ENCODE measurements at regions not wholly inside any gene's neighbourhood (a gene's known extent, or its start where the extent isn't known, plus 50 kb on each side); places are given as distances from the start of the nearest gene placed in this dataset.
"Not testable (repeated sequence)": the region's sequence is repeated elsewhere in the genome, so short reads cannot be mapped to it uniquely, and the experiment has no call there.

DNA sequence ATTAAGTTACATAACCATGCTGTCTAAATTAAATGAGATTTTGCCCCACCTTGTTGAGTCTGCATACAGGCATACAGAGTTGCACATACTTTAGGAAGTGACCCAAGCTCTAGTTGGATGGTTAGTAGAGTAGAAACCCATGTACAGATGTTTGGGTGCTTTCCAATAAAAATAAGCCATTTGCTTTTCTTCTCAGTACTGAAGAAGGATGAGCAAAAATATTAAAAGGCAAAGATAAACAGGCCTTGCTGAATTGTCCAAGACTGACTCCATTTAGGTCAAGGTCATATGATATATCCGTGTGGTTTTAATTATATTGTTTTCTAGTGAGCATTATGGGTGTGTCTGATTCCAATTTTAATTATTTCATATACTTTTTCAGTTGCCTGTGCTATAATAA lies 589.4 kb downstream of the RFPL4B start:
- H3K36me3 ChIP-seq = no peaks in the 10 kb centered on the region
- no peaks in the 10 kb centered on the region for H3K9me3 ChIP-seq
- 0 out of 2 replicates have a peak, but pooled peaks cover 2% of the 10 kb centered on the region for H3K27me3 ChIP-seq
- peaks cover 4% of the 10 kb centered on the region; the same call in 1 of the 2 replicates for H3K4me1 ChIP-seq
- H3K4me3 ChIP-seq (ENCODE audit: low read depth, low read length) = no peak overlapping the region
- DNase-seq = no peak
- TF ChIP-seq, protein P1, sequence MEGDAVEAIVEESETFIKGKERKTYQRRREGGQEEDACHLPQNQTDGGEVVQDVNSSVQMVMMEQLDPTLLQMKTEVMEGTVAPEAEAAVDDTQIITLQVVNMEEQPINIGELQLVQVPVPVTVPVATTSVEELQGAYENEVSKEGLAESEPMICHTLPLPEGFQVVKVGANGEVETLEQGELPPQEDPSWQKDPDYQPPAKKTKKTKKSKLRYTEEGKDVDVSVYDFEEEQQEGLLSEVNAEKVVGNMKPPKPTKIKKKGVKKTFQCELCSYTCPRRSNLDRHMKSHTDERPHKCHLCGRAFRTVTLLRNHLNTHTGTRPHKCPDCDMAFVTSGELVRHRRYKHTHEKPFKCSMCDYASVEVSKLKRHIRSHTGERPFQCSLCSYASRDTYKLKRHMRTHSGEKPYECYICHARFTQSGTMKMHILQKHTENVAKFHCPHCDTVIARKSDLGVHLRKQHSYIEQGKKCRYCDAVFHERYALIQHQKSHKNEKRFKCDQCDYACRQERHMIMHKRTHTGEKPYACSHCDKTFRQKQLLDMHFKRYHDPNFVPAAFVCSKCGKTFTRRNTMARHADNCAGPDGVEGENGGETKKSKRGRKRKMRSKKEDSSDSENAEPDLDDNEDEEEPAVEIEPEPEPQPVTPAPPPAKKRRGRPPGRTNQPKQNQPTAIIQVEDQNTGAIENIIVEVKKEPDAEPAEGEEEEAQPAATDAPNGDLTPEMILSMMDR (IDR thresholded peaks at IDR 0.05; ENCODE audit: low read depth, low read length) = no peak

DNA sequence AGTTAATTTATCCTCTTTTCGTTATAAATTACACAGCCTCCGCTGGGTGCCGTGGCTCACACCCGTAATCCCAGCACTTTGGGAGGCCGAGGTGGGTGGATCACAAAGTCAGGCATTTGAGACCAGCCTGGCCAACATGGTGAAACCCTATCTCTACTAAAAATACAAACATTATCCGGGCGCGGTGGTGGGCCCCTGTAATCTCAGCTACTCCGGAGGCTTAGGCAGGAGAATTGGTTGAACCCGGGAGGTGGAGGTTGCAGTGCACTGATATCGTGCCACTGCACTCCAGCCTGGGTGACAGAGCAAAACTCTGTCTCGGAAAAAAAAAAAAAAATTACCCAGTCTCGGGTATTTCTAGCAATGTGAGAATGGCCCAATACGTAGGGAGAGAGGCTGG lies 590.6 kb downstream of the RFPL4B start:
- not testable (repeated sequence) for H3K9me3 ChIP-seq; H3K4me3 ChIP-seq (ENCODE audit: low read depth, low read length); DNase-seq; H3K27me3 ChIP-seq; H3K36me3 ChIP-seq; H3K4me1 ChIP-seq

DNA sequence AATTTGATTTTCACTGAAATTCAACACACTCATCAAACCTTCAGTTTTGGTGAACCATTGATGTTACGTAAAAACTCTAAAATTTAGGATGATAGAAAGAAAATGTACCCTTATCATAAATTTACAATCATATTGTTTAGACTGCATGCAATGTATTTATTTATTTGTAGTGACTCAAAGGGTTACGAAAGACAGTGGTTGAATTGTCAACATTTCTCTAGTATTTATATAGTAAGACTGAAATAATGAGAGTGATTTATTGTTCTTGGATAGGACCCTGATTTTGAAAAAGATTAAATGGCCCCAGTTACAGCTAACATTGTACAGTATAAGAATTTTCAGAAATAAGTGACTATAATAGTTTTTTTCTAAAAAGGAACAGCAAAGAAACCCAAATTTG lies 591.5 kb downstream of the RFPL4B start:
- Histone ChIP-seq H3K4me3 (ENCODE audit: low read depth, low read length) (no peak overlapping the region), H3K4me1 (peaks cover 4% of the 10 kb centered on the region; the same call in 1 of the 2 replicates), H3K9me3 (no peaks in the 10 kb centered on the region), H3K27me3 (0 out of 2 replicates have a peak, but pooled peaks cover 2% of the 10 kb centered on the region), H3K36me3 (no peaks in the 10 kb centered on the region)
- DNase-seq = no peak
- TF ChIP-seq, protein P1 (IDR thresholded peaks at IDR 0.05; ENCODE audit: low read depth, low read length) = no peak

DNA sequence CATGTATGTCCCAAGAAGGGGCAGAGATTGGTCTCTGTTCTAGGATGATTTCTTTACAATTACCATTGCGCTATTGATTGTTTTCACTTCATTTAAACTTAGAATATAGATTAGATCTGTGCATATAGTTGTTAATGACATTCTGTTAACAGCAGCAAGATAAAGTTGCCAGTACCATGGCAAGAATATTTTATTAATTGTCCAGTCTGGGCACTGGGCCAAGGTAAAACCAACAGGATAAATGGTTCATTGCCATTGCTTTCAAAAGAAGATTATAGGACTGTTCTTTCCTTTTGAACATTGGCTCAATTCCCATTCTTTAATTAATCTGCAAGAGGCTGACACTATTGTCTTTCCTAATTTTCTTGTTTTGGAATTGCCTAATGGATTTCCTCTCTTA lies 592.4 kb downstream of the RFPL4B start:
- Histone ChIP-seq H3K27me3 (0 out of 2 replicates have a peak, but pooled peaks cover 2% of the 10 kb centered on the region), H3K4me3 (ENCODE audit: low read depth, low read length) (no peak overlapping the region), H3K36me3 (no peaks in the 10 kb centered on the region), H3K9me3 (no peaks in the 10 kb centered on the region), H3K4me1 (peaks cover 4% of the 10 kb centered on the region; the same call in 1 of the 2 replicates)
- DNase-seq = peak; percentile 54
- TF ChIP-seq, protein P1 (IDR thresholded peaks at IDR 0.05; ENCODE audit: low read depth, low read length) = no peak

DNA sequence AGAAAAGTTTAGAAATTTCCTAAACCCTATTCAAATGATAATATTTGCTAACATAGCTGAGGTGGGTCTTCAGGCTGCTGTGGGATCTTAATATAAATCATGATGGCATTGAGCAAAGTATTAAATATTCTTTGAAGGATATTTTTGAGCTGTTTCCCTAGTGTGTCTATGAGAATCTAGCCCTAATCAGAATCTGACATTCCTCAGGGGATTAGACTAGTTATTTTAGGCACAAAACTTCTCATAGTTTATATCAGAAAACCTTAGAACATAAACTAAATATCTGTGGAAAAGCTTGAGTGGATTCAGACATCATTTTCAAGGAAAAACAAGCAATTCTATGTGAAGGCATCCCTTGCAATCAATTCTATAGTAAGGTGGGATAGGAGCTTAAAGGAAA lies 594.5 kb downstream of the RFPL4B start:
- Histone ChIP-seq H3K36me3 (no peaks in the 10 kb centered on the region), H3K9me3 (no peaks in the 10 kb centered on the region), H3K27me3 (0 out of 2 replicates have a peak, but pooled peaks cover 2% of the 10 kb centered on the region), H3K4me1 (peaks cover 4% of the 10 kb centered on the region; the same call in 1 of the 2 replicates), H3K4me3 (ENCODE audit: low read depth, low read length) (no peak overlapping the region)
- TF ChIP-seq, protein P1 (IDR thresholded peaks at IDR 0.05; ENCODE audit: low read depth, low read length) = no peak
- no peak for DNase-seq

DNA sequence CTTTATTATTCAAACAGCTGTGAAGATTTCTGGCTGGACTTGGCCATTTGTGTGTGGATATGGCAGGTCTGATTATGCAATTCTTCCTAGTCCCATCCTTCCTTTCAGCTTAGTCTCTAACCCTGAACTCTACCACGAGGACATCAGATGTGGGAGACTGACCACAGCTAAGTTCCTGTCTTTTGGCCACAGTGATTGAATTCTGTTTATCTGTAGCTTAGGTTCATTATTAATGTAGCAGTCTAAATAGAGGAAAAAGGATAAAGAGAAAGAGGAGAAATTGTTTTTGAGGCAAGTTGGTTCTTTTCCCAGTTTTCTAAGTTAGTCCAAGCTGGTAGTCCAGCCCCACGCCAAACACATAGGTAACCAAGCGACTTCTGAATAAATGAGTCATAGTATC lies 598.9 kb downstream of the RFPL4B start:
- H3K4me1 ChIP-seq = no peaks in the 10 kb centered on the region
- no peaks in the 10 kb centered on the region for H3K36me3 ChIP-seq
- TF ChIP-seq, protein P1 (IDR thresholded peaks at IDR 0.05; ENCODE audit: low read depth, low read length) = no peak

DNA sequence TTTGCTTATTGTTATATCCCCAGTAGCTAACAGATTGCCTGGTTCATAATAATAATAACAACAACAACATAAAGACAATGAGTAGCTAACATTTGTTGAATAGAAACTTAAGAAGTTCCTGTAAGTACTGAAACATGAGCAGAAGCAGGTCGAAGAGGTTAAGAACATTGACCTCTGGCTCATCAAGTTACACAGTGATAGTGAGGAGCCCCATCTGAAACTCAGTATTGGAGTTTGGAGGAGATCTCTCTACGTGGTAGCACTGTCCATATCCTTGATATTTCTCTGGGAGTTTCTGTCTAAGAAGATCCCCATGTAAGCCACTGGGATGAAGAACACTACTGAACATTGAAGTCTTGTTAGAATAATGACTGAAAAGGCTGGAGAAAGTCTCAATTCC lies 600.4 kb downstream of the RFPL4B start:
- Histone ChIP-seq H3K27me3 (no peaks in the 10 kb centered on the region), H3K36me3 (no peaks in the 10 kb centered on the region), H3K4me3 (ENCODE audit: low read depth, low read length) (no peak overlapping the region), H3K9me3 (no peaks in the 10 kb centered on the region), H3K4me1 (no peaks in the 10 kb centered on the region)
- TF ChIP-seq, protein P1 (IDR thresholded peaks at IDR 0.05; ENCODE audit: low read depth, low read length) = no peak
- DNase-seq = no peak

More for the DNA sequence above, 598.9 kb downstream of the RFPL4B start:
- no peak overlapping the region for H3K4me3 ChIP-seq (ENCODE audit: low read depth, low read length)
- no peaks in the 10 kb centered on the region for H3K9me3 ChIP-seq
- no peak for DNase-seq
- H3K27me3 ChIP-seq = no peaks in the 10 kb centered on the region
